GM21381 (cell line): ENCODE measurements at regions not wholly inside any gene's neighbourhood (a gene's known extent, or its start where the extent isn't known, plus 50 kb on each side); places are given as distances from the start of the nearest gene placed in this dataset.

Experiments
- ATAC-seq: cut with Tn5 transposase; IDR thresholded peaks from one replicate; pipeline ENCODE4 v1.9.1; 2021; ENCODE audit warnings: mild to moderate bottlenecking, moderate library complexity; ENCODE audit not compliant: unreplicated experiment

DNA sequence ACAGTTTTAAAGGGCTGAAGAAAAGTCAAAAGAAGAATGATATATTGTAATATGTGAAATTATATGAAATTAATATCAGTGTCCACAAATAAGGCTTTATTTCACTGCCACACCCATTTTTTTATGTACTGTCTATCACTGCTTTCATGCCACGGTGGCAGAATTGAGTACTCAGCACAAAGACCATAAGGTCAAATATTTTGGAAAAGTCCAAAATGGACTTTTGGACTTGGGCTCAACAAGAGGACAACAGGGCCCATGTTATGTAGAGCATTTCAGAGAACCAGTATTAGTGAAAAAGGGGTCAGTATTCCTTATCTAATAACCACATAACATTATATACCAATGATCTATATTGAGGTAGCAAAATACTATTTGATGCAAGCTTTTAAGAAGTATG lies 427.2 kb downstream of the EPHA4 start:
- no peak for ATAC-seq

DNA sequence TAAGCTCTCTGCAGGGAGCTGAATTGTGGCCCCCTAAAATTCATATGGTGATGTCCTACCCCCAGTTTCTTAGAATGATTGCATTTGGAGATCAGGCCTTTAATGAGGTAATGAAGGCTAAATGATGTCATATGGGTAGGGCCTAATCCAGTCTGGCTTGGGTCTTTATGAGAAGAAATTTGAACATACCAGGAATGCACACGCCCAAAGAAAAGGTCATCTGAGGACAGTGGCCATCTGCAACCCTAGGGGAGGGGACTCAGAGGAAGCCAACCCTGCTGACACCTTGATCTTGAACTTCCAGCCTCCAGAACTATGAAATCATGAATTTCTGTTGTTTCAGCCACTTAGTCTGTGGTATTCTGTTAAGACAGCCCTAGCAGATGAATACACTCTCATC lies 426.7 kb downstream of the EPHA4 start:
- no peak for ATAC-seq

DNA sequence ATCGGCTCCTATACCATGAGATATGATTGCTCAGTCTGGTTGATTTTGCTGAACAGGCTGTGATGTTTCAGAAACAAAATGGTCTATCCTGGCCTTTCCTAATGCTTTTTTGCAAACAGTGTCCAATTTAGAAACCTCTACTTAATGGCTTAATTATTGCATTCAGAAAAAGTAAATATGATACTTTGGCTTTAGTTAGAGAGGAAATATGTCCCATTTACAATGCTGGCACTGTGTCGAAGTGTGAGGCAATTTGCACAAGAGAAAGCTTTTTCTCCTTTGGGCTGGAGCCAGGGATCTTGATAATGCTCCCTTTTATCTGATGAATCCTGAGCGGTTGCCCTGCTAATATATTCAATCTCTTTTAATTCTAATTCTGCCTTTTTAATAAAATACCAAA lies 418.9 kb downstream of the EPHA4 start:
- ATAC-seq, result no peak

DNA sequence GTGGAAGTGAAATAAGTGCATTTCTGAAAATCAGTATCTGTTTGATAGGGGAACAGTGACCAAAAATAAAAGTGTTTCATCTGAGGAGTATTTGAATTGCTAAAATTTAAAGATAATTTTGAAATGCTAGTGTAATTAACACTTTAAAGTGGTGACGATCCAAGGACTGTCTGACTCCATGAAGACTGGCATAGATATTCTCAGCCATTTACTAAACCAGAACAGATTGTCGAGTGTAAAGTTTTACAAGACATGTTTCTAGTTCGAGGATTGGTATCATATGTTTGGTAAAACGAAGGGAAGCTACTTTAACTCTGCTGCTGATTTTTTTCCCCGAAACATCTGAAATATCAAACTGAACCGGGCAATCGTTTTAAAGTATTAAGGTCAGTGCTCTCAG lies 417.9 kb downstream of the EPHA4 start:
- no peak for ATAC-seq

DNA sequence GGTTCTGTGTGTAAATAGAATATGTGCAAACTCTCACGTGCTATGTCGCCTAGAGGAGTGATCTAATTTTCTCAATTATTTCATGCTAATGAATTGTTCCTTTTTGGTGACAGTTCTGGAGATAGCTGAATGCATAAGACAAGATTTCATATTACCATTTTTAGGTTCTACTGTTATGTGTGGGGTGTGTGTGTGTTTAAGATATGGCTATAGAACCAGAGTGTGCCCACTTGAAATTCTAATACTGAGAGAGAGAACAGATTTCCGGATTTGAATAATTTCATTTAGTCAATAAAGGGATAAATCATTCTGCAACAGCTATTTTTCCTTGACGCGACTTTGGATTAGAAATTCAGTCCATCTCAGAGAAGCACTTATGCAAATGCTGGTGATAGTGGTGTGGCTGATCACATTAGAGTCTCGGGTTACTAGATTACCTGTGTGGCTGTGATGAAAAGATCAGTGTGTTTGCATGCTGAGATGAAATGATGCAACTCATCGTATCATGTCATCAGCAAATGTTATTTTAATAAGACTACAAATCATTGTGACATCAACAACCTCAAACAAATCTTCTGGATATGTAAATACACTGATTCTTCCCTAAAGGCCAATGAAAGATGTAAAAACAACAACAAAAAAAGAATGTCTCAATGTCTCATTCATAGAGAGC lies 415.9 kb downstream of the EPHA4 start:
- no peak for ATAC-seq

DNA sequence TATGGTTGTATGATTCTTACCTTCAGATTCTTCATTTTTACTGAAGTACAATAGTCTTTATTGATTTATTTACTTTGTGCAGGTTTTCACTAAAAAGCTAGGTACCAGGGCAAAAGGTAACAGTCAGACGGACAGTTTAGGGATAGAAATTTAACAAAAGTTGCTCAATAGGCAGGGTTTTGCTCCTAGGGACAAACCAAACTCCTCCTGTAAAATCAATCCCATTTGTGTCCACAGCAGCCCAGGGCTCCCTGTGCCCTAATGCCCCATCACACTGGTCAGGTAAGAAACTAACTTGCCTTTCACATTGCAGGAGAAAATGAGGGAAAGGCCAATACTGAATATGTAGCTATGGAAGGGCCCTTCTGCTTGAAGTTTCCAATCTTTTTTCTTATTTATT lies 410.9 kb downstream of the EPHA4 start:
- no peak for ATAC-seq

DNA sequence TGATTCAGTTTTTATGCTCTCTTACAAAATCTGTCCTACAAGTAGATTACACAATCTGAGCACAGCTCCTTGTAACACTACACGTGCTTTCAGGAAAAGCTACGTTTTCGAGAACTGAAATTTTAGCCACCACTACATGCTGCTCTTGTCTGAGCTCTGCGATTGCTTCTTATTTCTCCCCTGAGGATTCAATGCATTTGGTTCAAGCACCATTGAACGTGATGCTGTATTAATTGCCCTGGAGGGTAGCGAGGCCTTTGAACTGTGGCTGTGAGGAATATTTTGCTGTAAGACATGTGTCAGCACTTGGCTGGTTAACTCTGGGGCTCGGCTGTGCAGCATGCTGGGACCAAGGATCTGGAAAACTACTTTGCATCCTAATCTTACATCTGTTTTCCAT lies 405.8 kb downstream of the EPHA4 start:
- ATAC-seq, result no peak

DNA sequence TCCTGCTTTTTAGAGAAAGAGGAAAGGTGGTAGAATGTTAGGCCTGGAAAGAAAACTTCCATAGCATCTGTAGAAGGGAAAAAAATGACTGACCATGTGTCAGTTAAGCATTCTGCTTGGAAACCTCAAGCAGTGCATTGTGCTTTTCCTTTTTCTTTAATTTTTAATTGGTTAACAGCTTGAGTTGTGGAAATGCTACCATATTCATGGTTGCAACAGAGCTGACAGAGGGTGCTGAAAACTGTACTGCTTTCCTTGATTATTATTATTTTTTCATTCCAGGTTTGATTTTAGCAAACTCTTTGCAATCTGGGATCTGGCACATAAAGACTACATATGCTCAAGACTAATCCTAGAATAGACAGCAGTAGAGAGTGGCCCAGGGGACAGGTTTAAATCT lies 404.5 kb downstream of the EPHA4 start:
- ATAC-seq, result no peak

DNA sequence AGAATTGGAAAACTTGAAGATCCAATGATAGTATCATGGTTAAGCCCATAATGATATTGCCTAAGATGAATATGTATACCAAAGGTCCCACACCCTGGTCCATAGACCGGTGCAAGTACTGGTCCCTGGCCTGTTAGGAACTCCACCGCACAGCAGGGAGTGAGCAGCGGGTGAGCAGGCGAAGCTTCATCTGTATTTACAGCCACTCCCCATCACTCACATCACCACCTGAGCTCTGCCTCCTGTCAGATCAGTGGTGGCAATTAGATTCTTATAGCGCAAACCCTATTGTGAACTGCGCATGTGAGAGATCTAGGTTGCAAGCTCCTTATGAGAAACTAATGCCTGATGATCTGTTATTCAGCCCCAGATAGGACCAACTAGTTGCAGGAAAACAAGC lies 402.4 kb downstream of the EPHA4 start:
- no peak for ATAC-seq

DNA sequence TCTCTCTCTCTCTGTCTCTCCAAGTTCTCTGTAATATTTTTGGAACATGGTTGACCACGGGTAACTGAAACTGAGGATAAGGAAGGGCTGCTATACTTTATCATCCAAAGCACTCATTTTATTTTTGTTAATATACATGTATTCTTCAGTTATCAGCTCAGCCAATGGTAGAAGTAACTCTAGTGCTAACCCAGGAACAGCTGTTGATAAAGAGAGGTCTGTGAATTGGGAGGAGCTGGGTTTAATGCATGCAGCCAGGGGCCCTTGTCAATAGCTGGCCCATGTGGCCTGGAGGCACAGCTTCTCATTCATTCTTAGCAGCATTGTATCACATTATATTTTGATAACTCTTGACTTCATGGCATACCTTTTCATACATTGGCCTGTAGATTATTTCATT lies 401.6 kb downstream of the EPHA4 start:
- no peak for ATAC-seq

DNA sequence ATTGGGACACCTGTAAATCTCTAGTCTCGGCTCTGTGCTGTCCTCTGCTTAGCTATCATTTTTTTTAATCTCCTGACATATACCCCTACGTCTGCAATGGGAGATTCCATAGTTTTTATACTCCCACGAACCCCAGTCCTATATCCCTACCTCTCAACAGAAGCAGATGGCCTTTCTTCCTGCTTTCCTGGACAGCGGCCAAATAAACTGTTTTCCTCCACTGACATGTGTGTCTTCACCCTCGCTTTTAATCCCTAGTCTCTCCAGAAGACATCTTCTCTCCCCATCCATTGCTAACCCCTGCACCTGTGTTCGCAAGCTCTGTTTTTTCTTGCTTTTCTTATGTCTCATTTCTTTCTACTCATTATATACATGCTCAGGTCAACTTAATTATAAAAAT lies 395.4 kb downstream of the EPHA4 start:
- no peak for ATAC-seq

DNA sequence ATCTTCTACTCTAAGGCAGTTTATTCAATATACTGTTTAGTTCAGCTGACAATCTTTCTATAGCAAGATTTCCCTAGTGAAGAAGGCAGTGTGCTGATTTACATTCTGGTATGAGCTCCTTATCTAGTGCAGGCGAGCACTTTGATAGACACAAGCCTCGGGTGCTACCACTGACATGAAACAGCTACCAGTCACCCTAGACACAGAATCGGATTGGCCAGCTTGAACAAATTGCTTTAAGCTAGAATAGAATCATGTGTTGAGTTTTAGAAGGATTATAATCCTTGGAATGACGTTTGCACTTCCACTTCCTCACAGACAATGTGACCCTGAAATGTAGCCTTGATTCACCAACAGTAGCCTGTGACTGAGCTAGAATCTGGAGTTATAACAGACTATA lies 394.0 kb downstream of the EPHA4 start:
- no peak for ATAC-seq

DNA sequence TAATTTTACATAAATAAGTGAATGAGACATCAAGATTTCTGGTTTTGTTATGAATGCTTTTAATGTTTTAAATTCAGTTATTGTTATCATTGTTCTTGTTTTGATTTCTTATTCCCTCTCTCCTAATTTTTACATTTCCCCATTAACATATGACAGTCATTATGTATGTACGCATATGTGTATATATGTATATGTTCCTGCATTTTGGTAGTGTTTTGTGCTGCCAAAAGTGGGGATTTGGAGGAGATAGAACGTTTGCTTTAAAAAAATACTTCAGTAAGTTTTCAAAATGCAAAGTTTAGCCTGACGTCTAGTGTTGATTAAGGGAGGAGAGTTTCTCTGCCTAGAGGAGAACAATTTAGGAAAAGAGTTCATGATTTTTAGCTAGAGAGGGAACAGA lies 385.2 kb downstream of the EPHA4 start:
- no peak for ATAC-seq

DNA sequence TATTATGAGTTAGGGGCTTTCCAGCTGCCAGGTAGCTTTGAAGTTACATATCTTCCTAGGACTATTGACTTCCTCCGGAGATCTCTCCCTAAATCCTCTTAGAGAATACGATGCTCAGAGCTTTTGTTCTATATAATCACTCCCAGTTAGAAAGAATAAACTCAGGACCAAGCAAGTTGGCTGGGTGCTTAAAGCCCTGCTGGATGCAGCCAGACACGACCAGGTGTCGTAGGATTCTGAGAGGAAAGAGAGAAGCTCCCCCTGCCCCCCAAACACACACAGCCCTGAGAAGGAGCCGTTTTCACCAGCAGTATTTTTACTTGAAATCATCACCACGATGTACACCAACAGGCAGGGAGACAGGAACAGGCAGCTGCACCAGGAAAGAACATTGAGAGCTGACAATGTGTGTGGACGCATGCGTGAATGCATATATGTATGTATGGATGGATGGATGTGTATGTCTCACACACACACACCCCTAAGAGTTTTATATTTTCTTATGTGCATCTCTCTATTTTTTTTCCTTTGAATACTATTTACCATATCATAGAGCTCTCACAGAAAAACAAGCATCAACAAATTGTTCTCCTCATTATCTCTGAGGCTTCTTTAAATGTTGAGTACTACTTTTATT lies 382.6 kb downstream of the EPHA4 start:
- no peak for ATAC-seq

DNA sequence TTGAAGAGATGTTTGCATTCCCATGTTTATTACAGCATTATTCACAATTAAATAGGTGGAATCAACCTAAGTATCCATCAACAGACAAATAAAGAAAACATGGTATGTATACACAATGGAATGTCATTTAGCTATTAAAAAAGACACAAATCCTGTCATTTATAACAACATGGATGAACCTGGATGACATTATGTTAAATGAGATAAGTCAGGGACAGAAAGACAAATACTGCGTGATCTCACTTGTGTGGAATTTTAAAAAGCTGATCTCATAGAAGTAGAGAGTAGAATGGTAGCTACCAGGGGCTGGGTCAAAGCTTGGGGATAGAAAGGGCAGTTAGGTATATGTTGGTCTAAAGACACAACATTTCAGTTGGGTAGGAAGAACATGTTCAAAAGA lies 376.3 kb downstream of the EPHA4 start:
- ATAC-seq, result no peak

DNA sequence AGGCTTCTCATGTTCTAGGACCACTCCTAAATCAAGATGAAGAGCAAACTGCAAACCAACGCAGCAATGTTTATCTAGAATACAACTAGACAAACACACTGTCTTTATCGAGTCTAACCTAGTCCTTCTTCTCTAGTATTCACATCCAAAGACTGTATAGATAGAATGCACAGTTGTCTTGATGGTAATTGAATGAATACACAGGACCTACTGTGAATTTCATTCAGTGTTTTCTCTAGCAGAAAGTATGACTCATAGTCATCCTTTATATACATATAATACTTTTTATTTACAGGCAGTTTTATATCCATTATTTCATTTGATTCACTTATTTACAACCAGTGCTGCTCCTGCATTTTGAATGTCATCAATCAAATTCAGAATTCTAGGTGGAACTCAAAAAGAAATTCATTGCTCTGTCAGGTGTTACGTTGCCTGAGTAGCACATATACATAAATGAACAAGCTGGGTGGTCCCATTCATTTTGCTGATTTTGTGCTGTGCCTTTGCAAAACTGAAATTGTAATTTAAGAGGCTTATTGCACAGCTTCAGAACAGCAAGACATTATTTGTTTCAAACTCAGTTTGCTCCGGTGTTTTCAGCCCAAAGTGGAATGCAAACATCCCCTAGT lies 374.8 kb downstream of the EPHA4 start:
- no peak for ATAC-seq

DNA sequence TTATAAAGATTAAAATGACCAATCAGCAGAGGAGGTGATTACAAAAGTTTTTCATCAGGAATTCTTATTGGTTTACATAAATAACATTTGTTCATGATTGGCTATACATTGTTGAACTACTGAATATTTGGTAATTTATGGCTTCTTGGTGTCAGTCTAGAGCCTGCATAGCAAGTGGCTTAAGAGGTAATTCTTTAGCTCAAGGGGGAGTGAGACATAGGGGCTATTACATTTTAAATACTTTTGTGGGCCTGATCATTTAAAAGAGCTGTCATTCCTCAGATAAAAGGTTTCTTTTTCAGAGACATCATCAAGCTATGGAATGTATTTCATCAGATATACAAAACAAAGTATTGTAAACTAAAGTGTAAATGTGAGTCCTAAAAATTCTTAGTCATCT lies 373.8 kb downstream of the EPHA4 start:
- ATAC-seq, result no peak

DNA sequence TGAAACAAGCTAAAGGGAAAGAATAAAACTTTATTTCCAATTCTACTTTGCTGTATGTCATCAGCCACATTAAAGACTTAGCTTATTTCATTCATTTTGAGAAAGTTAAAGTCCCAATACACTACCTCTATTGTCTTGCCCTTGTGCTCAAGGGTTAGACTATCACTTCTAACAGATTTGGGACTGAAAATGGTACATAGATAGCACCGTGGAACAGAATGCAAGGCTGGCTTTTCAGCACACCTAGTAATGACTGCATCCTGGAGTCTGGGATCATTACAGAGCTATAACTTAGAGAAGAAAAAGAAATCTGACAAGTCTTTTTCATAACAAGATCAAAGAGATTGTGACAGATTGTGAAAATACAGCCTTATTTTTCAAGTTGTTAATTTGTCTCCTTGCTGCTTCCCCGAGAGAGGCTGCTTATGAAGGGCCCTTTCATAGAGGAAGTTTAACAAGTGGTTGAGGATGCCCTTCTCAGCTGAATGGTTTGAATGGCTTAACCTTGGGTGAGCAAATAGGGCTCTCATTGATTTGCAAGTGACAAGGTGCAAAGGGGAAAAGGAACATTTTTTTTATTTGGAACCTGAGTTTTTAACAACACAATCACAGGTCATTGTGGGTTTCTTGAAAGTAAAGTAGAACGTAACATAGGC lies 371.8 kb downstream of the EPHA4 start:
- ATAC-seq, result no peak

DNA sequence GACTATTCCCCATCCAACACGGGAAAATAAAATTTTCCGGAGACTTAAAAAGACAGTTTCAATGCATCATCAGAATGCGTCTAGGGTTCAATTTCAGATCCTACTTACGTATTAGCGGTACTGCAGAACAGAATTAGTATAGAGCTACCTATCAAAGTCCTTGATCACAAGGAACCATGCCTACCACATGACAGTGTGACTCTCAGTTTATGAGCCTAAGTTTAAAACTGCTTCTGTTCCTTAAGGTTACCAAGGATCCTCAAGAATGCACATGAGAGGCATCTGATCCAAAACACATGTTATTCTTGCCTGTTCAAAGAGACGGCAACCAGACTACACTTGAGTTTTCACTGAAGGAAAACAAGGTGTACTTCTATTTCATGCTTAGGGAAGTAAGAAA lies 369.7 kb downstream of the EPHA4 start:
- no peak for ATAC-seq

DNA sequence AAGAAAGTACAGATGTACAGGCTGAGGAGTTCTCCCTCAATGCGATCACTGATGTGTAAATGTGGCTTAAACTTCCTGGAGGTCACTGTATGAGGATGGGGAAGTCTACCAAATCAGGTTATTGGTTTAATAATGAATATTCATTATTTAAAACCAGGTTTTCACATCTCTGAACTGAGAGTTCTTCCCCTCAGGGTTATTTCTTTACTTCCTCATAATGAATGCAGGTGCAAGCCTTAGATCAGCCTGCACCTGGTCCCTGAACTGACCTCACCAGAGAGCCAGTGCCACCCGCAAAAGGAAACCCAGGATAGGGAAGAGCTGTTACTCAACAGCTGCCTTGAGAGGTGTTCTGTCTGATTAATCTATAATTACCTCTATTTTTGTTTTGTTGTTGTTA lies 369.0 kb downstream of the EPHA4 start:
- no peak for ATAC-seq

DNA sequence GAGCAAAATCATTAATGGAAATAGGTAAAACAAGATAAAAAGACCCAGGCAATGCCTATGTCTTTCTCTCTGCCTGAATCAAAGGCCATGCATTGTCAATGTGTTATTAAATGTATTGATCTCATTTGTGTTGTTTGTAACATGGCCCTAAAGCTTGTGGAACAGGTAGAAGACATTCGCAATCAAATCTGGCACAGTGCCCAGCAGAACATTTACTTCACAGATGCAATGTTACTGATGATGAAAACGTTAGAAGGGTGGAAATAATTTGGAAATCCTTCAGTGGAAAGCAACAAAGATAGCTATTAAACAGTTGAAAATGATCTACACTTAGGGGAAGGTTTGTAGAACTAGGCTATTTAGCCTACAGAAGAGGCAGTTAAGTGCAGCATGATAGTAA lies 368.2 kb downstream of the EPHA4 start:
- ATAC-seq, result no peak

DNA sequence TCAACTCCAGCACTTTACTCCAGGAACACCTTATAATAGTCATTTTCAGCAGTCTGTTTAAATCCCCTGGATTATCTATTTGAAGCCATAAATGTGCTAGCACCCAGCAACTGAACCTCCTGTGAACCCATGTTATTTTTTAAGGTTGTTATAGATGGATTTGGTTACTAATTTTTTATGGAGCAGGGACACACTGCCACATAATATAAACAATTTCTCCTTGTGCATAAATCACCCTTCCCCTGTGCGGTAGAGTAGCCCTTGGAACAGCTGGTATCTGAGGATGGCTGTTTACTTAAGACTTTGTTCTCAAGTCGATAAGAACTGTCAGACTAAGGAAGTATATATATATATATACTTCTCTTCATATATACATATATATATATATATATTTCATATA lies 367.4 kb downstream of the EPHA4 start:
- no peak for ATAC-seq
